Activated T-cell treated with anti-CD3 and anti-CD28 coated beads, Interleukin-2, amount 50 U/mL, for 72 hours (primary cell): ENCODE measurements at regions not wholly inside any gene's neighbourhood (a gene's known extent, or its start where the extent isn't known, plus 50 kb on each side); places are given as distances from the start of the nearest gene placed in this dataset.

Experiments used
- ATAC-seq, 2 donors: fragments of 150-1000 bp; cut with Tn5 transposase; replicated peaks in 1 of 2; 2 replicates each; pipeline ENCODE4 v1.10.0; 2021; ENCODE audit warnings: moderate library complexity in 2 of 2, mild to moderate bottlenecking in 1 of 2
- DNase-seq, 2 donors: peaks; one replicate each; pipeline ENCODE4 v3.0.0; 2021 to 2022; ENCODE audit warnings: mixed read lengths in 1 of 2
- H3K27ac Mint-ChIP-seq: one replicate; pipeline ENCODE4 v1.8.0; 2022; ENCODE audit warnings: mild to moderate bottlenecking, moderate library complexity, mixed read lengths
- H3K27me3 Mint-ChIP-seq: one replicate; pipeline ENCODE4 v1.8.0; 2022; ENCODE audit warnings: low read depth, mixed read lengths
- H3K36me3 Mint-ChIP-seq, 2 donors: one replicate each; pipeline ENCODE4 v1.8.0; 2022; ENCODE audit warnings: mixed read lengths in 2 of 2, mild to moderate bottlenecking in 1 of 2; ENCODE audit not compliant: insufficient read depth in 2 of 2
- H3K4me1 Mint-ChIP-seq: one replicate; pipeline ENCODE4 v1.8.0; 2022; ENCODE audit warnings: low read depth, mixed read lengths
- H3K4me3 Mint-ChIP-seq, 2 donors: one replicate each; pipeline ENCODE4 v1.8.0; 2022; ENCODE audit warnings: mild to moderate bottlenecking in 2 of 2, mixed read lengths in 2 of 2, moderate library complexity in 2 of 2
- H3K9me3 Mint-ChIP-seq, 2 donors: one replicate each; pipeline ENCODE4 v1.8.0; 2022; ENCODE audit warnings: mixed read lengths in 2 of 2

DNA sequence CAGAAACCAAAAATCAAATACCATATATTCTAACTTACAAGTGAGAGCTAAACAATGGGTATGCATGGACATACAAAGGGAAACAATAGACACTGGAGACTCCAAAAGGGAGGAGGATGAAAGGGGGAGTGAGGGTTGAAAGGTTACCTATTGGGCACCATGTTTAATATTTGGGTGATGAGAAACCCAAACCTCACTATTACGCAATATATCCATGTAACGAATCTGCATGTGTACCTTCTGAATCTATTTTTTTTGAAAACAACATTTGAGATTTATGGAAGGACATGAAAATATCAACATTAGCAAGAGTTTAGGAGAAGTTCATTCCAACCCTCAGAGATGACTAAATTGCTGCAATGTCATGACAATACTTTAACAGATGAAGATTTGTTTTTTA, 586.1 kb downstream of the GBA3 start:
- Mint-ChIP-seq H3K4me3 (no peak overlapping the region), H3K27me3 (no peaks in the 10 kb centered on the region), H3K9me3 (no peaks in the 10 kb centered on the region), H3K36me3 (no peaks in the 10 kb centered on the region), H3K27ac (no peak overlapping the region), H3K4me1 (no peaks in the 10 kb centered on the region)
- no peak for DNase-seq
- ATAC-seq: no peak

- Mint-ChIP-seq H3K9me3 (no peaks in the 10 kb centered on the region), H3K27me3 (no peaks in the 10 kb centered on the region), H3K4me3 (no peak overlapping the region), H3K4me1 (no peaks in the 10 kb centered on the region), H3K36me3 (no peaks in the 10 kb centered on the region), H3K27ac (no peak overlapping the region)
- DNase-seq: no peak
- no peak for ATAC-seq
These were observed 583.3 kb downstream of the GBA3 start for GRCh38 chr4:23276076-23276475.

DNA sequence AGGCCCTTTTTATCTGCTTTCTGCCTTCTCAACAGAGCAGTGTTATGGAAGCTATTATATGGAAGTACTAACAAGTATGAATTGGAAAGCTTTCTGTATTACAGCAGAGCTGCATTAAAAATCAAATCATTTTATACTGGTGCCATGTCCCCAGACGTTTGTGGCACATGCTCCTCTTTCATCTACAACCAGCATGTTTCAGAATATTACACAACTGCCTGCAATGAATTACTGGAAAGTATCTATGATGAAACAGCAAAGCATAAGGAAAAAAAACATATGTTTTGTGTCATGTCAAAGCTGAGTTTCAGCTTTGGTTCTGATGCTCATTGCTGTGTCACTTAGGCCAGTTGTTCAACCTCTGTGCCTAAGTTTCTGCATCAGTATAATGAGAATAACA, 576.8 kb downstream of the GBA3 start:
- no peak overlapping the region for H3K4me3 Mint-ChIP-seq
- no peaks in the 10 kb centered on the region for H3K36me3 Mint-ChIP-seq
- H3K27ac Mint-ChIP-seq: no peak overlapping the region
- H3K27me3 Mint-ChIP-seq: peaks cover 6% of the 10 kb centered on the region
- DNase-seq (no peak), ATAC-seq (no peak)
- no peaks in the 10 kb centered on the region for H3K9me3 Mint-ChIP-seq
- H3K4me1 Mint-ChIP-seq: no peaks in the 10 kb centered on the region

GRCh38 chr4:23268072-23268771, 575.5 kb downstream of the GBA3 start:
- no peak overlapping the region for H3K4me3 Mint-ChIP-seq
- no peak for DNase-seq
- H3K4me1 Mint-ChIP-seq: no peaks in the 10 kb centered on the region
- no peaks in the 10 kb centered on the region for H3K36me3 Mint-ChIP-seq
- no peaks in the 10 kb centered on the region for H3K9me3 Mint-ChIP-seq
- no peak overlapping the region for H3K27ac Mint-ChIP-seq
- H3K27me3 Mint-ChIP-seq: peaks cover 6% of the 10 kb centered on the region
- no peak for ATAC-seq

- no peak for ATAC-seq
- Mint-ChIP-seq H3K36me3 (no peaks in the 10 kb centered on the region), H3K27me3 (peaks cover 6% of the 10 kb centered on the region), H3K4me1 (no peaks in the 10 kb centered on the region), H3K4me3 (no peak overlapping the region), H3K9me3 (no peaks in the 10 kb centered on the region), H3K27ac (no peak overlapping the region)
- no peak for DNase-seq
These were observed 573.7 kb downstream of the GBA3 start for GRCh38 chr4:23266401-23266800.

DNA sequence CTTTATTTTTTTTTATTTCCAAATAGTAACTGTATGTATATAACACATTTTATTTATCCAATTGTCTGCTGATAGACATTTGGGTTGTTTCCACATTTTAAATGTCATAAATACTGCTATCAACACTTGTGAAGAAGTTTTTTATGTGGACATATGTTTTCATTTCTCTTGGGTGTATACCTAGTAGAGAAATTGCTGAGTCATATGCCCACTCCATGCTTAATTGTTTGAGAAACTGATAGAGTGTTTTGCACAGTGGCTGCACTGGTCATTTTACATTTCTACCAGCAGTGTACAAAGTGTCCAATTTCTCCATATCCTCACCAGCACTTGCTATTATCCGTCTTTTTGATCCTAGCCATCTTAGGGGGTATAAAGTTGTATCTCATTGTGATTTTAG, 567.8 kb downstream of the GBA3 start:
- no peaks in the 10 kb centered on the region for H3K27me3 Mint-ChIP-seq
- no peak overlapping the region for H3K4me3 Mint-ChIP-seq
- H3K9me3 Mint-ChIP-seq: no peaks in the 10 kb centered on the region
- no peak overlapping the region for H3K27ac Mint-ChIP-seq
- no peaks in the 10 kb centered on the region for H3K36me3 Mint-ChIP-seq
- H3K4me1 Mint-ChIP-seq: no peaks in the 10 kb centered on the region
- ATAC-seq (no peak), DNase-seq (no peak)

DNA sequence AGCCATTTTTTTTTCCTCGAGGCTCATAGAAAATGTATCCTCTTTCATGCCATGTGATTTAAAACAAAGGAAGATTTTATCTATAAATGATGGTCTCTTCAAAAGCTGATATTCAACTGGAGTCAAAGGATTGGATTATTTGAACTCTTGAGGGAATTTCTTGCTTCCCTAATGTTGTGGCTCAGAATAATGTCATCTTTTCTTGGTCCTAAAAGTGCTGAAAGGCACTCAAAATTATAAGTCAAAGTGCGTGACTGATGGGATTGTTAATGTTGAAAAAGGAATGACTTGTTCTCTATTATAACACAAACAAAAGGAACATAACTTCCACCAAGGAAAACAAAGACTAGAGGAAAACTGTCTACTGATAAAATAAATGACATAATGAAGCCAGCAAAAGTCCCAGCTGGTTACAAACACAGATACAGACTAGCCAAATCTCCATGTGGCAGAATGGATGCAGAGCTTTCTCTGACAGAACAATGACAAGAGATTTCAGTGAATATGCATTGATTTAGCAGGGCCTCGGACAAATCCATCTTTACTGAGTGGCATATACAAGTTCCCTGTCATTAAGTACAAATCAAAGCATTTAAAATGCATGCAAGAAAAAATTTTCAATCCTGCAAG, 552.6 kb downstream of the GBA3 start:
- Mint-ChIP-seq H3K4me3 (no peak overlapping the region), H3K27me3 (peaks cover 11% of the 10 kb centered on the region), H3K27ac (no peak overlapping the region), H3K9me3 (peaks cover 0 to 2% of the 10 kb centered on the region in 2 donors), H3K36me3 (no peaks in the 10 kb centered on the region), H3K4me1 (no peaks in the 10 kb centered on the region)
- DNase-seq (no peak), ATAC-seq (no peak)

DNA sequence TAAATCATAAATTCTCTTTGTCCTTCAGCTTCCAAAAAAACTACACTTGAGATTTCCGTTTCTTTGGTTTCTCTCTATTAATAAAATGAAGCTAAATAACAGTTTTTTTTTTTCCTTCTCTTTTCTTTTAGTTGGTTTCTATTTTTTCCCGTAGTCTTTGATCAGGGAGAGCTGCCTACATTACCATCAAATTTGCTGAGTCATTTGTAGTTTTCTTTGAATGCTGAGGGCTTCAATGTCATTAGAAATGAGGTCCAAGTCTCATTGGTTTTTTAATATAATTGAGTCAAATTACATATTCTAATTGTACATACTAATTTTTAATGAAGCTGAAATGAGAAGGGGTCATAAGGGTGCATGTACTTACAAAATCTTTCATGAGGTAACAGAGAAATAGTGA, 550.2 kb downstream of the GBA3 start:
- H3K36me3 Mint-ChIP-seq: no peaks in the 10 kb centered on the region
- no peak overlapping the region for H3K27ac Mint-ChIP-seq
- peaks cover 11% of the 10 kb centered on the region for H3K27me3 Mint-ChIP-seq
- peaks cover 0 to 6% of the 10 kb centered on the region in 2 donors for H3K9me3 Mint-ChIP-seq
- H3K4me3 Mint-ChIP-seq: no peak overlapping the region
- H3K4me1 Mint-ChIP-seq: no peaks in the 10 kb centered on the region
- no peak for DNase-seq
- no peak for ATAC-seq

- Mint-ChIP-seq H3K36me3 (no peaks in the 10 kb centered on the region), H3K27ac (no peak overlapping the region), H3K9me3 (peaks cover 0 to 6% of the 10 kb centered on the region in 2 donors), H3K27me3 (peaks cover 11% of the 10 kb centered on the region), H3K4me3 (no peak overlapping the region), H3K4me1 (no peaks in the 10 kb centered on the region)
- DNase-seq: no peak
- ATAC-seq: no peak
These were observed 548.7 kb downstream of the GBA3 start for GRCh38 chr4:23241408-23241807.

DNA sequence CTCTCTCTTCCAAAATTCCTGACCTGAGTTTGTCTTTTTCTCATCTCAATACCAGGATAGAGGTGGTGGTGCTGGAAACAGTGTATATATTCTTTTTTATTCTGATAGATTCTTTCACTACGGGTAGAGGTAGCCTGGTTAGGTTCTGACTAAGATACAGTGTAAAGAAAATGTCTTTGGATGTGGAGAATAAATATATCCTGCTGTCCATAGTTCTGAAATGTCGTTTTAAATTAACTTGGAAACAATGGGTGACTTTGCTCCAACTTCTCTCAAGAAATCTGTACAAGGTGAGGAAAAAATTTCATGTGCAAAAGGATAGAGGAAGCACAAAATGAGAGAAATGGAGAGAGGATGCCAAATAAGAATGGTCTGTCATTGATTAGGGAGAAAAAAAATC, 546.1 kb downstream of the GBA3 start:
- ATAC-seq (no peak), DNase-seq (no peak)
- H3K4me3 Mint-ChIP-seq: no peak overlapping the region
- no peaks in the 10 kb centered on the region for H3K4me1 Mint-ChIP-seq
- peaks cover 0 to 6% of the 10 kb centered on the region in 2 donors for H3K9me3 Mint-ChIP-seq
- no peak overlapping the region for H3K27ac Mint-ChIP-seq
- no peaks in the 10 kb centered on the region for H3K36me3 Mint-ChIP-seq
- peaks cover 11% of the 10 kb centered on the region for H3K27me3 Mint-ChIP-seq

- no peak overlapping the region for H3K27ac Mint-ChIP-seq
- no peak overlapping the region for H3K4me3 Mint-ChIP-seq
- no peaks in the 10 kb centered on the region for H3K4me1 Mint-ChIP-seq
- peaks cover 11% of the 10 kb centered on the region for H3K27me3 Mint-ChIP-seq
- H3K36me3 Mint-ChIP-seq: no peaks in the 10 kb centered on the region
- DNase-seq (no peak), ATAC-seq (no peak)
- H3K9me3 Mint-ChIP-seq: peaks cover 0 to 6% of the 10 kb centered on the region in 2 donors
These were observed 545.0 kb downstream of the GBA3 start for GRCh38 chr4:23237771-23238170.

- H3K9me3 Mint-ChIP-seq: peaks cover 0 to 4% of the 10 kb centered on the region in 2 donors
- H3K4me1 Mint-ChIP-seq: no peaks in the 10 kb centered on the region
- ATAC-seq (no peak), DNase-seq (no peak)
- H3K27me3 Mint-ChIP-seq: no peaks in the 10 kb centered on the region
- peaks cover 0 to 2% of the 10 kb centered on the region in 2 donors for H3K36me3 Mint-ChIP-seq
- H3K4me3 Mint-ChIP-seq: no peak overlapping the region
- no peak overlapping the region for H3K27ac Mint-ChIP-seq
These were observed 543.1 kb downstream of the GBA3 start for GRCh38 chr4:23235628-23236390.

DNA sequence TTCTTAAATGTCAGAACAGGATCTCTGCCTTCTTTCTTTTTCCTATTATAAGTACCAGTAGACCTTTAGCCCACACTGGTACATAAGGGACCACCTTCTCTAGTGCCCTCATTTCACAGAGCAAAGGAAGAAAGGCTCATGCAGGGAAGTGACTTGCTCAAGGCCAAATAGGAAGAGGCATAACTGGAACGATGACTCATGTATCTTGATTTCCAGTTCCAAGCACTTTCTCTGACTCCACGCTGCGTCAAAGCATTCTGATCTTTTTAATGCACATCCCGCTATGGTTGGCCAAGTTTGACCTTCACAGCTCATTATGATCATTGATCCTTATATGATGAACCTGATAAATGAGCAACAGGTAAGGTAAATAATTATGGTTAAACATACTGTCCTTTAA, 542.0 kb downstream of the GBA3 start:
- H3K27ac Mint-ChIP-seq: no peak overlapping the region
- no peak overlapping the region for H3K4me3 Mint-ChIP-seq
- no peak for ATAC-seq
- H3K4me1 Mint-ChIP-seq: no peaks in the 10 kb centered on the region
- no peaks in the 10 kb centered on the region for H3K9me3 Mint-ChIP-seq
- DNase-seq: no peak
- H3K36me3 Mint-ChIP-seq: peaks cover 0 to 2% of the 10 kb centered on the region in 2 donors
- no peaks in the 10 kb centered on the region for H3K27me3 Mint-ChIP-seq
